Mucosa of stomach (tissue), 1 donor: ENCODE measurements at regions not wholly inside any gene's neighbourhood (a gene's known extent, or its start where the extent isn't known, plus 50 kb on each side); places are given as distances from the start of the nearest gene placed in this dataset.
"Not testable (repeated sequence)": the region's sequence is repeated elsewhere in the genome, so short reads cannot be mapped to it uniquely, and the experiment has no call there.

ENCODE experiments used
- H3K27me3 ChIP-seq: one replicate; pipeline ENCODE4 v1.7.0; 2013; ENCODE audit warnings: mild to moderate bottlenecking, low read length; ENCODE audit not compliant: control insufficient read depth, insufficient read depth
- H3K36me3 ChIP-seq: one replicate; pipeline ENCODE4 v1.7.0; 2013; ENCODE audit warnings: low read length; ENCODE audit not compliant: control insufficient read depth, insufficient read depth
- H3K4me1 ChIP-seq: one replicate; pipeline ENCODE4 v1.7.0; 2013; ENCODE audit warnings: mild to moderate bottlenecking, low read length; ENCODE audit not compliant: control insufficient read depth, insufficient read depth
- H3K4me3 ChIP-seq: one replicate; pipeline ENCODE4 v1.7.0; 2013; ENCODE audit warnings: low read length
- H3K9ac ChIP-seq: one replicate; pipeline ENCODE4 v1.7.0; 2013; ENCODE audit warnings: mild to moderate bottlenecking, low read length, moderate library complexity
- H3K9me3 ChIP-seq: one replicate; pipeline ENCODE4 v1.7.0; 2013; ENCODE audit warnings: mild to moderate bottlenecking, low read length, moderate library complexity; ENCODE audit not compliant: control insufficient read depth
- donor health status: Pancreatic carcinoma.

DNA sequence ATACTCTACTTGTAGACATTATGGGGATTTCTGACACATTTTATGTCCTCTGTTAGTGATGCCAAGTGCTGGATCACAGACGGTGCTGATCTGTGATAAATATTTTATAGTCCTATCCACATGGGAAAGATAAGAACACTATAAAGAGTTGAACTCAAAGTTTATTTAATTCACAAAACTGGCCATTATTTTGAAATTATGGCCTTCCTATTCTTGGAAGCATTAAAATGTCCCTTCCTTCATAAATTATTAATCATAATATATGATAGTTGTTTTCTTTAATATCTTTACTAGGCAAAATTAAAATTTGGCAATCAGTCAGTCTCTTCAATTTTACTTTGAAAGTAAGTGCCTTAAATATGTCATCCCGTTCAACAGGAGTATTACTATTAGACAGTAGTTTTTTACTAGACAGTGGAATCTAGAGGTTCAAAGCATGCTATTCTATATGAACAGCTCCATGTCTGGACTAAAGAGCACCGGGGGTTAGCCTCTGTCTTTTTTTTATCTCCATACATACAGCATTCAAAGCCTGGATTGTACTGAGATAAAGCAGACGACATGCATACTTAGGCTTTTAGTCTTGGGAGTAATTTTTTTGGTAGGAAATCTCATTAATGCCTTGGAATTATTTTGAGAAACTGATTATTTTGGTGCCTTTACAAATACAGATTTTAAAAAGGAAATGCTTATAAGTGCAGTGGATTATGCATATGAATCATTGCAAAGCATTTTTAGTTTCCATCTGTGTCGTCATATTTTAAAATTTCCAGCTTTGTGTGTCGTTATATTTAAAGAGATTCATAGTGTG, 306.1 kb upstream of the RGS6 start:
- Histone ChIP-seq H3K4me3 (no peak overlapping the region), H3K4me1 (no peaks in the 10 kb centered on the region), H3K36me3 (no peaks in the 10 kb centered on the region), H3K9ac (no peak overlapping the region), H3K27me3 (no peaks in the 10 kb centered on the region), H3K9me3 (no peaks in the 10 kb centered on the region)

DNA sequence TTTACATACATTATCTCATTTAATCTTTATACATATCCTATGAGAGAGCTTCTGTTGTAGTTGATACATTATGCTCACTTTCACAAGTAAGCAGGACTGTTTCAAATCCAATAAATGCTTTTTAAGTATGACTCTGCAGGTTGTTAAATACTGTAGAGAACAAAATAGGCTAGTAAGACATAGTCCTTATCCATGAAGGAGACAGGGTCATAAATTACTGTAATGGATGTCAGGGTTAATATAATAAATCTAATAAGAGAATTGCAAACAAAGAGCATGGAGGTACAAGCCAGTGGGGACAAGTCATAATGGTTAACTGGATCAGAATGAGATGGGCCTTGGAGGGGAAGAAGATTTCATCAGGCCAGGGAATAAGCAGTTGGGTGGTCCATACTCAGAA, 303.8 kb upstream of the RGS6 start:
- Histone ChIP-seq H3K4me1 (no peaks in the 10 kb centered on the region), H3K36me3 (no peaks in the 10 kb centered on the region), H3K27me3 (no peaks in the 10 kb centered on the region), H3K9ac (no peak overlapping the region), H3K4me3 (no peak overlapping the region), H3K9me3 (no peaks in the 10 kb centered on the region)

DNA sequence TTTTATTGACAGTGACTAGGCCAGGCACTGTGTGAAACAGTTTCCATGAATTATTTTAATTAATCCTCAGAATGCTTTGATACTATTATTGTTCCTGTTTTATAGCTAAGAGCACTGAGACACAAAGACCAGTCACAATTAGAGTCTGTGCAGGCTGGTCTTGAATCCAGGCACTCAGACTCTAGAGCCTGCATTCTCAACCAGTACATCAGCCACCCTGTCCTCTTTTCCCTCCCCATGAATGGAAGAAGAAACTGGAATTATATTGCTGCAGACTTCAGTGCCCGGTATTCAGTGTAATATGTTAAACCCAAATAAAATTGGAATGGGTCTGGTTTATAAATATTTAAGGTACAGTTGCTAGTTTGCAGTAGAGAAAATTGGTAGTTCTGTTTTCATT, 303.0 kb upstream of the RGS6 start:
- Histone ChIP-seq H3K4me1 (no peaks in the 10 kb centered on the region), H3K4me3 (no peak overlapping the region), H3K36me3 (no peaks in the 10 kb centered on the region), H3K9me3 (no peaks in the 10 kb centered on the region), H3K27me3 (no peaks in the 10 kb centered on the region), H3K9ac (no peak overlapping the region)

DNA sequence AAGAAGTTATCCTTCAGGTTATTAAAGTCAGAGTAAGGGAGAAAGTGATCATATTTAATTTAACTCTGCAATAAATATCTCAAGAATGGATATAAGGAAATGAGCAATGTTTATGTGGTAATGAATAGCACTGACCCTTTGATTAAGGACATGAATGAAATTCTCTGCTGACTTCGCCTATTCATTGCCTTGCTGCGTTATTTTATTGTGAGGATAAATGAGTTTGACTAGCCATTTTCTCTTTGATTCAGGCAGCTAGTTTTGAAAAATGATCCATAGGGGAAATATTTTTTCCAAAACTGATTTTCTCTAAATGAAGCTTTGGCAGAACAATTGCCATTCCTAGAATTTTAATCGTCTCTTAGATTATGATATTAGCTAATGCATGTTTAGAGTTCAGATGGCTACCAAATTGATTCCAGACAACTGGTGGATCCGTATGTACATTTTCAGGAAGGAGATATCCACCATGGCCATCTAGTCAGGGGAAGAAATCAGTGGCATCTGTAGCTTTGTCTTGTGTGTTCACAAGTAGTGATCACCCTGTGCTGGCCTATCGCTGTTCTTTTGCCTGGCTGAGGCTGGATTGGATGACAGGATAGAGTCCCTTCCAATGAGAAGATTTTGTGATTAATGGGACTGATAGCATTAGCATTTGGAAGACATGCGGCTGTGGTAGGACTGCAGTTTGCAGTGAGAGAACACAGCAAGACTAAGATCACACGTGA, 302.3 kb upstream of the RGS6 start:
- no peak overlapping the region for H3K9ac ChIP-seq
- no peaks in the 10 kb centered on the region for H3K9me3 ChIP-seq
- no peaks in the 10 kb centered on the region for H3K36me3 ChIP-seq
- no peak overlapping the region for H3K4me3 ChIP-seq
- no peaks in the 10 kb centered on the region for H3K4me1 ChIP-seq
- H3K27me3 ChIP-seq: no peaks in the 10 kb centered on the region

DNA sequence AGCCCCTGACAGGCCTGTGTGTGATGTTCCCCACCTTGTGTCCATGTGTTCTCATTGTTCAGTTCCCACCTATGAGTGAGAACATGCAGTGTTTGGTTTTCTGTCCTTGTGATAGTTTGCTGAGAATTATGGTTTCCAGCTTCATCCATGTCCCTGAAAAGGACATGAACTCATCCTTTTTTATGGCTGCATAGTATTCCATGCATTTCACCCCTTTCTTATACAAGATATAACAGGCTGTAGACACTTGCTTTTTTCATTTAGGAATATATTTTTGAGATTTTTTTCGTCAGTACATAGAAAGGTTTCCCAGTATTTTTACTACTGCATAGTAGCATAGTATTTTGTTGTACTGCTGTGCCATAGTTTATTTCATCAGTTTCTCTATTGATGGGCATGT, 301.2 kb upstream of the RGS6 start:
- H3K4me3 ChIP-seq, H3K36me3 ChIP-seq: not testable (repeated sequence)

DNA sequence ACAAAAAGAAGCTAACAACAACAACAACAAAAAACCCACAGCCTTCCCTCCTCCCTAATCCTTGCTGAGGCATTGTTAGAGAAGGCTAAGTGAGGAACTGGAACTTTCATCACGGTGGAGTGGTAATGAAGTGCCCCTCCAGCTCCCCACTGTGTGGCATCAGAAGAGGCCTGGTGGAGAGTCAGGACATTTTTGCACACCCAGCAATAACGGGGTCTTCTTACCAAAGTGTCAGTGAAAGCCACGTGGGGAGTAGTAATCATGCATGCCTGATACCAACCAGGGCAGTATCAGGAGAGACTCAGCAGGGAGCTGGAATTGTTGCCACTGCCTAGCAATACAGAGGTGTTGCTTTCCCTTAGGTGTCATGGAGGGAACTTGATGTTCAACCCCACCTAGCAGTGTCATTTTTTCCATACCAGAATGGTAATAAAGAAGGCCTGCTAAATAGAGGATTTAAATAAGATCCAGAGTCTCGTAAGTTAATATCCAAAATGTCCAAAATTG, 299.7 kb upstream of the RGS6 start:
- H3K9ac ChIP-seq: no peak overlapping the region
- no peaks in the 10 kb centered on the region for H3K9me3 ChIP-seq
- no peak overlapping the region for H3K4me3 ChIP-seq
- no peaks in the 10 kb centered on the region for H3K36me3 ChIP-seq
- H3K4me1 ChIP-seq: no peaks in the 10 kb centered on the region
- no peaks in the 10 kb centered on the region for H3K27me3 ChIP-seq

More for the DNA sequence above, 301.2 kb upstream of the RGS6 start:
- not testable (repeated sequence) for H3K9ac ChIP-seq, H3K9me3 ChIP-seq, H3K27me3 ChIP-seq, H3K4me1 ChIP-seq

DNA sequence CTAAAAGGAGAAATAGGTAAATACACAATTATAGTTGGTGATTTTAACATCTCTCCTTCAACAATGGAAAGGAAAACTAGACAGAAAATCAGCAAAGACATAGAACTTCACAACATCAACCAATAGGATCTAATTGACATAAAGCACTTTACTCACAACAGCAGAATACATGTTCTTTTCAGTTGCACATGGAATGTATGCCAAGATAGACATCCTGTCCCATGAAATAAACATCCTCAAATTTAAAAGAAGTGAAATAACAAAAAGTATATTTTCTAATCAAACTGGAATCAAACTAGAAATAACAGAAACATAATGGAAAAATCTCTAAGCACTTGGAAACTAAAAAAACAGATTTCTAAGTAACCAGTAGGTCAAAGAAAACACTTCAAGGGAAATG, 296.2 kb upstream of the RGS6 start:
- no peak overlapping the region for H3K4me3 ChIP-seq
- no peaks in the 10 kb centered on the region for H3K9me3 ChIP-seq
- no peaks in the 10 kb centered on the region for H3K27me3 ChIP-seq
- no peak overlapping the region for H3K9ac ChIP-seq
- no peaks in the 10 kb centered on the region for H3K36me3 ChIP-seq
- H3K4me1 ChIP-seq: no peaks in the 10 kb centered on the region

DNA sequence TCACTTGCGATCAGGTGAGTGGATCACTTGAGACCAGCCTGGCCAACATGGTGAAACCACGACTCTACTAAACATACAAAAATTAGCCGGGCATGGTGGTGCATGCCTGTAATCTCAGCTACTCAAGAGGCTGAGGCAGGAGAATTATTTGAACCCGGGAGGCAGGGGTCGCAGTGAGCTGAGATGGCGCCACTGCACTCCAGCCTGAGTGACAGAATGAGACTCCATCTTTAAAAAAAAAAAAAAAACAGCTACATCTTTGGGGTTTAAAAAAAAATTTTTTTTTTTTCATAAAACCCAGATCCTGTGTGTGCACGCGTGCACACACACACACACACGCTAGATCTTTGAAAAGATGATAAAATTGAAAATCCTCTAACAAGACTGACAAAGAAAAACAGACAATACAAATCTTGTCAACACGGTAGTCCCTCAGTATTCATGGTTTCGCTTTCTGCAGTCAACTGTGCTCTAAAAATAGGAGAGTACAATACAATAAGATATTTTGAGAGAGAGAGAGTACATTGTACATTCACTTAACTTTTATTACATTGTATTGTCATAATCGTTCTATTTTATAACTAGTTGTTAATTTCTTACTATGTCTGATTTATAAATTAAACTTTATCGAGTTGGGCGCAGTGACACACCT, 295.3 kb upstream of the RGS6 start:
- Histone ChIP-seq H3K9me3 (no peaks in the 10 kb centered on the region), H3K27me3 (no peaks in the 10 kb centered on the region), H3K4me3 (no peak overlapping the region), H3K36me3 (no peaks in the 10 kb centered on the region), H3K9ac (no peak overlapping the region), H3K4me1 (no peaks in the 10 kb centered on the region)

DNA sequence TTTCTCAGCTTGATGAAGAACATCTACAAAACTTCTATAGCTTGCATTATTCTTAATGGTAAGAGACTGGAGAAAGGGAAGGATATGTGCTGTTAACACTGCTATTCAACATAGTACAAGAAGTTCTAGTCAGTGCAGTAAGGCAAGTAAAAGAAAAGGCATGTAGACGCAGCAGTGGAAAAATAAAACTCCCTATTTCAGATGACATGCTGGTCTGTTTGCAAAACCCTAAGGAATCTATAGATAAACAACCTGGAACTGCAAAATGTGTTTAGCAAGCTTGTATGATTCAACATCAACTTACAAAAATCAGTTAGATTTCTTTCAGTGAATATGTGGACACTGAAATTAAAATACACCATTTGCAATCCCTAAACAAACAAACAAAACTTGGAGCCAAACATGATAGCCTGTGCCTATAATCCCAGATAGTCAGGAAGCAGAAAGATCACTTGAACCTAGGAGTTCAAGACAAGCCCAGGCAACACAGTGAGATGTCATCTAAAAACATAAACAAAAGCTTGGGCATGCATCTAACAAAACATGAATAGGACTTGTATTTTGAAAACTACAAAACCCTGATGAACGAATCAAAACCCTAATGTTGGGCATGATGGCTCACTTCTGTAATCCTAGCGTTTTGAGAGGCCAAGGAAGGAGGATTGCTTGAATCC, 293.6 kb upstream of the RGS6 start:
- Histone ChIP-seq H3K27me3 (no peaks in the 10 kb centered on the region), H3K4me3 (no peak overlapping the region), H3K4me1 (no peaks in the 10 kb centered on the region), H3K9ac (no peak overlapping the region), H3K36me3 (no peaks in the 10 kb centered on the region), H3K9me3 (no peaks in the 10 kb centered on the region)

DNA sequence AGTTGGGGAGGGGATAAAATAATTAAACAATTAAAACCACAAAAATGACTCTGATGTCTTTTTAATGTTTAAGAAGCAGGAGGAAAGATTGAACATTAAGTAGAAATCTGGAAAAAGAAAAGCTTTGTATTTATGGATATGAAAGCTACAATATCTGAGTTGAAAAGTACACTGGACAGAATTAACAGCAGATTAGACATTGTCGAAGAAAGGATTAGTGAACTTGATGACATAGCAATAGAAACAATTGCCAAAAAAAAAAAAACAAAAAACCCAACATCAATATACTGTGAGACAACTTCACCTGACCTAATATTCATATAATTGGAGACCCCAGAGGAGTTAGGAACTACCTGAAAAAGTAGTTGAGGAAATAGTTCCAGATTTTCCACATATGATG, 289.5 kb upstream of the RGS6 start:
- no peaks in the 10 kb centered on the region for H3K36me3 ChIP-seq
- no peaks in the 10 kb centered on the region for H3K27me3 ChIP-seq
- peaks cover 3% of the 10 kb centered on the region for H3K4me1 ChIP-seq
- no peak overlapping the region for H3K4me3 ChIP-seq
- no peaks in the 10 kb centered on the region for H3K9me3 ChIP-seq
- H3K9ac ChIP-seq: no peak overlapping the region

DNA sequence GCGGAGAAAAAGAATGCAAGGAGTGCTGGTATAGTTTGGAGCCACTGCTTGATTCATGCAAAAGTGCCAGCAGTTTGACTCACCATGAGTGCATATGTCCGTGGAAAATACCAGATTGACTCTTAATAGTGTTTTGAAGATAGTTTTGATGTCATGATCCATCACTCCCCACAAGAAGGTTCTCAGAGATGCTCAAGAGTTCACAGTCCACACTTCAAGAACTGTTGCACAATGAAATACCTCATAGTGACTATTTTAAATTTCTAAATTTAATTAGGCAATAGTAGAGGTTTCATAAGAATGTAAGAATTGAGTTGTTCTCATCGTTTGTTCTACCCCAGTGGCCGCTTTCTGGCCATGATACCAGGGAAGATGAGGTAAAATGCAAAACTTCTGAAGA, 286.6 kb upstream of the RGS6 start:
- H3K4me3 ChIP-seq: no peak overlapping the region
- H3K27me3 ChIP-seq: no peaks in the 10 kb centered on the region
- no peaks in the 10 kb centered on the region for H3K36me3 ChIP-seq
- H3K9me3 ChIP-seq: no peaks in the 10 kb centered on the region
- peaks cover 3% of the 10 kb centered on the region for H3K4me1 ChIP-seq
- no peak overlapping the region for H3K9ac ChIP-seq

DNA sequence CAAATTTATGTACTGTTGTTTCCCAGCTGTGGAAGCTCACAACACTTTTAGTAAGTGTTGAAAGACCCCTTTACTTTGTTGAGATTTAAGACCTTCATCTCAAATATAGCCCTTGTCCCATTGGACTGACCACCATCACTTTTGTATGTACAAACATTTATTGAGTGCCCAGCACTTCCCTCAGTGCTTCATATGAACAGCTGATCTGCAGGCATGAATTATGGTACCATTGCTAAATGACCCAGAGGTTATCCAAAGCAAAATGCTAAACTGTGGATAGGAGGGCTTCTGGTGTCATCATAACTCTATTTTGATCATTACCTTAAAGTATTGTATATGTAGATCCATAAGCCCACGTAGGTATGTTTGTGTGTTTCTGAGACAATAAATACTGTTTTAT, 285.7 kb upstream of the RGS6 start:
- no peak overlapping the region for H3K4me3 ChIP-seq
- peaks cover 3% of the 10 kb centered on the region for H3K4me1 ChIP-seq
- H3K9me3 ChIP-seq: no peaks in the 10 kb centered on the region
- no peaks in the 10 kb centered on the region for H3K36me3 ChIP-seq
- H3K9ac ChIP-seq: no peak overlapping the region
- no peaks in the 10 kb centered on the region for H3K27me3 ChIP-seq
